Left ventricle myocardium inferior (tissue), 1 donor: ENCODE measurements at regions not wholly inside any gene's neighbourhood (a gene's known extent, or its start where the extent isn't known, plus 50 kb on each side); places are given as distances from the start of the nearest gene placed in this dataset.

Experiments used
- DNase-seq: peaks from one replicate; pipeline ENCODE4 v3.0.0-alpha.2; 2020
- H3K27ac ChIP-seq: fragments of 200-600 bp; replicated peaks from 2 replicates; pipeline ENCODE4 v1.8.0; 2021
- H3K27me3 ChIP-seq: fragments of 200-600 bp; 2 replicates; pipeline ENCODE4 v1.8.0; 2021; ENCODE audit warnings: low read depth
- H3K36me3 ChIP-seq: fragments of 200-600 bp; 2 replicates; pipeline ENCODE4 v1.8.0; 2021
- H3K4me1 ChIP-seq: fragments of 200-600 bp; 2 replicates; pipeline ENCODE4 v1.8.0; 2021
- H3K4me3 ChIP-seq: fragments of 200-600 bp; 2 replicates; pipeline ENCODE4 v1.8.0; 2021; ENCODE audit warnings: mild to moderate bottlenecking, moderate library complexity
- H3K9me3 ChIP-seq: fragments of 200-600 bp; replicated peaks from 2 replicates; pipeline ENCODE4 v1.8.0; 2021
- intact Hi-C: fragments of 100-400 bp; cut with micrococcal nuclease; formaldehyde crosslinking; loops from one replicate; pipeline ENCODE4 v1.11.0; 2022
- TF ChIP-seq, protein P1 (sequence below): fragments of 200-600 bp; IDR thresholded peaks from 2 replicates; pipeline ENCODE4 v1.8.0; 2021; ENCODE audit warnings: antibody characterized with exemption, mild to moderate bottlenecking, borderline replicate concordance
- donor health status: DM: no; HTN: yes; CAD: no; lungs with severe emphysema.

GRCh38 chr2:38215993-38216392 lies 140.0 kb upstream of the CYP1B1 start:
- no peak overlapping the region for H3K27ac ChIP-seq
- peaks cover 6% of the 10 kb centered on the region for H3K27me3 ChIP-seq

GRCh38 chr2:38215522-38215921 lies 139.6 kb upstream of the CYP1B1 start:
- Histone ChIP-seq H3K4me1 (peaks cover 6% of the 10 kb centered on the region), H3K4me3 (no peak overlapping the region), H3K9me3 (peaks cover 22% of the 10 kb centered on the region), H3K36me3 (no peaks in the 10 kb centered on the region), H3K27me3 (peaks cover 6% of the 10 kb centered on the region), H3K27ac (no peak overlapping the region)
- DNase-seq, result no peak
- intact Hi-C loops, result no loop called here
- TF ChIP-seq, protein P1, sequence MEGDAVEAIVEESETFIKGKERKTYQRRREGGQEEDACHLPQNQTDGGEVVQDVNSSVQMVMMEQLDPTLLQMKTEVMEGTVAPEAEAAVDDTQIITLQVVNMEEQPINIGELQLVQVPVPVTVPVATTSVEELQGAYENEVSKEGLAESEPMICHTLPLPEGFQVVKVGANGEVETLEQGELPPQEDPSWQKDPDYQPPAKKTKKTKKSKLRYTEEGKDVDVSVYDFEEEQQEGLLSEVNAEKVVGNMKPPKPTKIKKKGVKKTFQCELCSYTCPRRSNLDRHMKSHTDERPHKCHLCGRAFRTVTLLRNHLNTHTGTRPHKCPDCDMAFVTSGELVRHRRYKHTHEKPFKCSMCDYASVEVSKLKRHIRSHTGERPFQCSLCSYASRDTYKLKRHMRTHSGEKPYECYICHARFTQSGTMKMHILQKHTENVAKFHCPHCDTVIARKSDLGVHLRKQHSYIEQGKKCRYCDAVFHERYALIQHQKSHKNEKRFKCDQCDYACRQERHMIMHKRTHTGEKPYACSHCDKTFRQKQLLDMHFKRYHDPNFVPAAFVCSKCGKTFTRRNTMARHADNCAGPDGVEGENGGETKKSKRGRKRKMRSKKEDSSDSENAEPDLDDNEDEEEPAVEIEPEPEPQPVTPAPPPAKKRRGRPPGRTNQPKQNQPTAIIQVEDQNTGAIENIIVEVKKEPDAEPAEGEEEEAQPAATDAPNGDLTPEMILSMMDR, result no peak

More at GRCh38 chr2:38215993-38216392, 140.0 kb upstream of the CYP1B1 start:
- Histone ChIP-seq H3K36me3 (no peaks in the 10 kb centered on the region), H3K9me3 (peaks cover 19% of the 10 kb centered on the region), H3K4me1 (peaks cover 6% of the 10 kb centered on the region), H3K4me3 (no peak overlapping the region)
- TF ChIP-seq, protein P1, result no peak
- DNase-seq, result no peak
- intact Hi-C loops, result no loop called here

DNA sequence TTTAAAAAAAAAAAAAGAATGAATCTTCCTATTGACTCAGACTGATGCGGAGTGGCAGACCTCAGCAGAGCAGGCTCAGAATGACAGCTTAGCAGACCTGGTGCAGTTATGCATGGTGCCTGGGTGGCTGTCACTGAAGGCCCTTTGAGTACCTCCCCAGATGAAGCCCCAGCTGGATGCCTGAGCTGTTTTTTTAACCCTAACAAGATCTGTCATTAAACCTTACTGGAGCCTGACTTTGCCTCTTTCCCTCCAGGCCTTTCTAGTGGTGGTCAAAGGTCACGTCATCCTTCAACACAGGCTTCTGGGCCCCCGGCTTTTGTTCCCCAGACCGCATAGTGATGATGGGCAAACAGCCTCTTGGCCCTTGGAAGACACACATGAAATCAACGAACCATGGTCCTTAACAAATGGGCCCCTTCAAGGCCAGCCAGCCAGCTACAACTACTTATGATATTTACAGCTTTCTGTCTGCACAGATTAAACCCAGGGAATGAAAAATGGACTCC lies 138.3 kb upstream of the CYP1B1 start:
- DNase-seq, result no peak
- Histone ChIP-seq H3K4me3 (no peak overlapping the region), H3K27me3 (peaks cover 6% of the 10 kb centered on the region), H3K9me3 (peaks cover 22% of the 10 kb centered on the region), H3K36me3 (no peaks in the 10 kb centered on the region), H3K27ac (no peak overlapping the region), H3K4me1 (peaks cover 6% of the 10 kb centered on the region)
- intact Hi-C loops, result no loop called here
- TF ChIP-seq, protein P1, result no peak

- TF ChIP-seq, protein P1, result no peak
- Histone ChIP-seq H3K27me3 (peaks cover 6% of the 10 kb centered on the region), H3K9me3 (peaks cover 22% of the 10 kb centered on the region), H3K4me1 (peaks cover under 1% of the 10 kb centered on the region), H3K4me3 (no peak overlapping the region), H3K27ac (no peak overlapping the region), H3K36me3 (no peaks in the 10 kb centered on the region)
- intact Hi-C loops, result no loop called here
- no peak for DNase-seq
Measured at GRCh38 chr2:38213619-38214167, 137.7 kb upstream of the CYP1B1 start.

GRCh38 chr2:38212312-38212711 lies 136.4 kb upstream of the CYP1B1 start:
- no peaks in the 10 kb centered on the region for H3K36me3 ChIP-seq
- no peak overlapping the region for H3K4me3 ChIP-seq
- intact Hi-C loops, result no loop called here
- DNase-seq, result no peak
- no peaks in the 10 kb centered on the region for H3K4me1 ChIP-seq
- TF ChIP-seq, protein P1, result no peak
- peaks cover 22% of the 10 kb centered on the region for H3K9me3 ChIP-seq
- H3K27ac ChIP-seq, result no peak overlapping the region
- H3K27me3 ChIP-seq, result no peaks in the 10 kb centered on the region
